SW480 (cell line): ENCODE measurements at regions not wholly inside any gene's neighbourhood (a gene's known extent, or its start where the extent isn't known, plus 50 kb on each side); places are given as distances from the start of the nearest gene placed in this dataset.
A peak's percentile ranks its signal among the peaks of the same experiment; 100 is the strongest.
"Not testable (repeated sequence)": the region's sequence is repeated elsewhere in the genome, so short reads cannot be mapped to it uniquely, and the experiment has no call there.

Experiments used
- DNase-seq: peaks from one replicate; pipeline ENCODE4 v3.0.0-alpha.2; 2016; ENCODE audit warnings: low spot score

DNA sequence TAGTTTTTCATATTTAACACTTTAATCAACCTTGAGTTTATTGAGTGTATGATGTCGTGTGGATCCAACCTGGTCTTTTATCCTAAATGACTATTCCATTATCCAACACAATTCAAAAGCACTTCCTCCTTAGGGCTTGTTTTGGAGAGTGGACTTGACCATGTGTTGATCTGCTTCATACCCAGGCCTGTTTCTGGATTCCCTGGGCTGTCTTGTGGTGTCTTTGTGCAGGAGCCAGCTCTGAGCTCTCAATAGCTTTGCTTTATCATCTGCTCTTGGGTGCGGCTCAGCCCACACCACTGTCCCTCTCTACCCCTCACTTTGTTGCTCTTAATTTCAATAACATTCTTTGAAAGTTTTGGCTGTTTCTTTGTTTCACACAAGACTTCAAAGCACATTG is 70.9 kb upstream of the CHST15 start:
- no peak for DNase-seq

DNA sequence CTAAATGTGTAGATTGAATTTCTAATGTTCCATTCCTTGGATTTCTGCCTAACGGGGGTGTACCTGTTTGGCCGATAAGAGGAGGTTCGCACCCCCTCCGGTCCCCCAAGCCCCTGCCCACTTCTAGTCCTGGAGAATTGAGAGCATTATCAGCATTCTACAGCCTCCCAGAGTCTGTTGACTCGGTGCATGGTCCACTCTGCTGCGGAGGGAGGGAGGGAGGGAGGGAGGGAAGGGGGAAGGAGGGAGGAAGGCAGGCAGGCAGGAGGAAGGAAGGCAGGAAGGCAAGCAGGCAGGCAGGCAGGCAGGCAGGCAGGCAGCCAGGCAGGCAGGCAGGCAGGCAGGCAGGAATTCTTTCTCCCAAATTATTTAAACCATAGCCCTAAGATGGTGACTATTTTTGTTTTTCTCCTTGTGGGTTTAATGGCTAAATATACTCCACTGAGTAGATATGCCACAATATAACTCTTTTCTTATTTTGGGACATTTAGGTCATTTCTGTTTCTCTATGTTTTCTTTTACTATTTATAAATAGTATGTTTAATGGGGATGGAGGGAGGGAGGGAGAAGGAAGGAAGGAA is 69.5 kb upstream of the CHST15 start:
- no peak for DNase-seq

DNA sequence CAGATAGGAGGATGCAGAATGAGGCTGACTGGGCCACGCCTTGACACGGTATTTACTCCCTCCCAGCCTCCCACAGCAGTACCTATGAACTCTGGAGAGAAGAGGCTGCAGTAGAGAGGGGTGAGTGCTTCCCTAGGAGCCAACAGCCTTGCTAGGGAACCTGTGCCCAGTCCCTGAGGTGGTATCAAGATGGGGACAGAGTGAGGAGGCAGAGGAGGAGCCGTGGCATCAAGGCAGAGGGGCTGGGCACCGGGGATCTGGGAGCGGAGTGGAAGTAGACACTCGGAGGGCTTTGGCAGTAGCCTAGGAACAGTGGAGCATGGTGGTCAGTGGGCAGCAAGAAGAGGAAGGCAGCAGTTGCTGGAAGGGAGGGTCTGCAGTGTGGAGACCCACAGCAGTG is 68.7 kb upstream of the CHST15 start:
- DNase-seq, result no peak

DNA sequence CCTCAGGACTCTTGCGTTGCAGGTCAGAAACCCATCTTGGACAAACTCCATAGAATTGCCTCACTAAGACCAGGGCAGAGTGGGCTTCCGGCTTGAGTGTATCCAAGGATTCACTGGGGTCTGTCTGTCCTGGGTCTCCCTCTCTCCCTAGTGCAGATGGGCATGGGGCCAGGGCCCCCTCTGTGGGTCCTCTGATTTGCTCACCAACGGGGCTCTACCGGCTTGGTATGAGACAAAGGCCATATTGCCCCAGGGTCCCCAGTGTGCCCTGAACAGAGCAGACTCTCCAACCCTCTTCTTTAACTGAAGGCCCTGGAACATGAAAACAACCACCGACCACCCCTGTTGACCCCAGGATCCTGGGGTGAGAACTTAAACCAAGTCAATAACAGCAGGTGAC is 68.2 kb upstream of the CHST15 start:
- DNase-seq, result no peak

DNA sequence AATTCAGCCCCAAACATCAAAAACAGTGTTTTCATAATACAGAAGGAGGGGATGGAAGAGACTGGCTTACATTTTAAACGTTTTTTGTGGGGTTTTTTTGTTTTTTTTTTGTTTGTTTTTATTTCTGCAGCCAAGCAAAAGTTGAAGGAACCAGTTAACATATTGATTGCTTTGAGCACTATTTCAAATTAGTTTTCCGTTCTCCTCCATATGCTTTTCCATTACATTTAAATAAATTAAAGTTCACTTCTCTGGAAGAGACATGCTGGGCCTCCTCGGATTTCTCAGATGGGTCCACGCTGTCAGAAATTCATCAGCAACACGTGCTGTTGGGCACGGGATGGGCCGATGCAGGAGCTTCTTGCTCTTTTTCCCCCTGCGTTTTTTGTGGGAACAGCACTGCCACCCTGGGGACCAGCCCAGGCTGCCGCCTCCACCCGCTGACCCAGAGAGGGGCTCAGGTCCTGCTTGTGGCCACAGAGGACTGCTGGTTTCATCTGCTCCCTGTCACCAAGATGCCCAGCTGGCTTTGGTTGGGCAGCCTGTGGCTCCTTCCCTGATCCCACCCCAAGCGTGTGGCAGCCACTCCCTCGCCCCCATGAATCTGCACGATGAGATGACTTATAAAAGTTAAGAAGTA is 67.7 kb upstream of the CHST15 start:
- DNase-seq, result no peak

DNA sequence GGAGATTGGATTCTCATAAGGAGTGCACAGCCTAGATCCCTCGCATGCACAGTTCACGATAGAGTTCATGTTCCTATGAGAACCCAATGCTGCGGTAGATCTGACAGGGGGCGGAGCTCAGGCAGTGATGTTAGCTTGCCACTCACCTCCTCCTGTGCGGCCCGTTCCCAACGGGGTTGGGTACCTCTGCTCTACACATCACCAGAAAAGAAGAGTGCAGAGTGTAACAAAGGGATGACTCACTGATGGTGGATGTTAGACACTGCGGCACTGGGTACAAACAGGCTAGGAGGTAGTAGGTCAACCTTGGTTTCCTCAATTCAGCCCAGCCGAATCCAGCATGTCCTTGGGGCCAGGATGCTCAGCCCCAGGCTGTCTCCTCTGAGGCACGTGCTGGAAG is 66.8 kb upstream of the CHST15 start:
- DNase-seq, result peak; percentile 48

DNA sequence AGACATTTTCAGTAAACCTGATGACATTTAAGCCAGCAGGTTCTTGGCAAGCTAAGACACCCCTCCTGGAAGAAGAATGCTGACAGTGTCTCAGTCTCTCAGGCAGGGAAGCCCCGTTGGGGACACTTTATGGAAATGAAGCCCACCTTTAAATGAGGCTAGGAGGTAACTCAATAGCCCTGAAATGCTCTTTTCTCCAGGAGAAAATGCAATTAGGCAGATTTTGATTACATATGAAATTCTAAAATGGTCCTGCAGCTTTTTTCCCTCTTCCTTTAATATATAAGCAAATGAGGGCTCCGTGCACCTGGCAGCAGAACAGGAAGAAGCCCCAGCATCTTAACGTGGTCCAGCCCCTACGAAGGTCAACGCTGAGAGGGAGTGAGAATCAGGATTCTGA is 65.8 kb upstream of the CHST15 start:
- no peak for DNase-seq

DNA sequence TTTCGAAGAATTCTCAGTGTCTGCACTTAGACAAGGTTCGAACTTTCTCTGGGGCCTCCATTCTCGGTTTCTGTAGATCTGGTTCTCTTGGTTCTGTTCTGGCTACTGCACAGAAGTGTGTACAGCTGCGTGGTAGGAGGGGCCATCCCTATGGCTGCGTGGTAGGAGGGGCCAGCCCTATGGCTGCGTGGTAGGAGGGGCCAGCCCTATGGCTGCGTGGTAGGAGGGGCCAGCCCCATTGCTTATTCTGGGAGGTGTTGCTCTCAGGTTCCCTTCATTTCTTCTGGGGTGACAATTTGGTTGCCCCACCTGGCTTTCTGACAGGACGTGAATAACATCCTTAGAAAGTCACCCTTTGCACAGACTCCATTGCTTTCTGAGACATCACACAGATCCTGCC is 65.2 kb upstream of the CHST15 start:
- no peak for DNase-seq

DNA sequence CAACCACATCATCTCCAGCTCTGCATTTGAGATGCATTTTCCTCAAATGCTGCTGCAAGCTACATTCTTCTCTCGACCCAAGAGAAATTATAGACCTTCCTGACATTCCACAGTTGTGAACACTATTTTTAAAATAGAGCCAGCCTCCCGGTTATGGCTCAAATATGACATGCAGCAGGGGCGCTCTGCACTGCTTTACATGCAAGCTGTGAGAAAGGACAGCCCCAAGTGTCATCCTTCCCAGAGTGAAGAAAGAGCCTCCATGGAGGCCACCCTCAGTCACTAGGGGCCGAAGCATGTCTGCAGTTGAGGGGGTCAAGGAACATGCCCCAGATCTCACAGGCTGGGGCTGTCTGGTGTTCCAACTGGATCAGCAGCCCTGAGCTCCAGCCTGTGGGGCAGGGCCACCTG is 63.9 kb upstream of the CHST15 start:
- no peak for DNase-seq

DNA sequence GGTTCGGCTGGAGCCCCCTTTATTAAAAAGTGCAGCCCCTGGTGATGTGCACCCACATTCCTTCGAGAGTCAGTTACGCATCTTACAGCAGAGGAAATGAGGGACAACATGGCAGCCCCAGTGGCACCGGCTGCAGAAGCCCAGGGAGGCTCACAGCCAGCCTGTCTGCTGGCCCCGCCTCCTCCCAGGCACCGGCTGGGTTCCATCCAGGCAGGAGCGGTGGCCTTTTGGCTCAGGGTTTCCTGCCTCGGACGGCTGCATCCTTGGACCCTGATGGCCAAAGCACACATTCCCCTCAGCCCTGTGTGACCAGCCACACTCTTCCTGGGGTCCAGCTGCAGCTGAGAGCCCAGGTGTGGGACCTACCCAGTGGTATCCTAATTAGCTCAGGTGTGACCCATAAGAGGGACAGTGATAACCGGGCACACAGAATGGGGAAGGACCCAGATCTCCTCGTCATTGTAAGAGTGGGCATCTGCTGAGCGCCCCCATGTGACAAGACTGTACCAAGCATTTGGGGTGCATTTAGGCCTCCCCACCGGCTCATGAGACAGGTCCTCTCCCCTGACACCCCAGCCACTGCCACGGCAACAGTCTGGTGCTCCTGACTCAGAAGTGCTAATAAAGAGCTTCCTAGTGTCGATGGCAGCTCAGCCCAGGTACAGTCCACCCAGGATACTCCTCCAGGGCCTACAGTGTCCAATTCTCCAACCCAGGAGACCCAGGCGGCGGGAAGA is 63.3 kb upstream of the CHST15 start:
- no peak for DNase-seq

DNA sequence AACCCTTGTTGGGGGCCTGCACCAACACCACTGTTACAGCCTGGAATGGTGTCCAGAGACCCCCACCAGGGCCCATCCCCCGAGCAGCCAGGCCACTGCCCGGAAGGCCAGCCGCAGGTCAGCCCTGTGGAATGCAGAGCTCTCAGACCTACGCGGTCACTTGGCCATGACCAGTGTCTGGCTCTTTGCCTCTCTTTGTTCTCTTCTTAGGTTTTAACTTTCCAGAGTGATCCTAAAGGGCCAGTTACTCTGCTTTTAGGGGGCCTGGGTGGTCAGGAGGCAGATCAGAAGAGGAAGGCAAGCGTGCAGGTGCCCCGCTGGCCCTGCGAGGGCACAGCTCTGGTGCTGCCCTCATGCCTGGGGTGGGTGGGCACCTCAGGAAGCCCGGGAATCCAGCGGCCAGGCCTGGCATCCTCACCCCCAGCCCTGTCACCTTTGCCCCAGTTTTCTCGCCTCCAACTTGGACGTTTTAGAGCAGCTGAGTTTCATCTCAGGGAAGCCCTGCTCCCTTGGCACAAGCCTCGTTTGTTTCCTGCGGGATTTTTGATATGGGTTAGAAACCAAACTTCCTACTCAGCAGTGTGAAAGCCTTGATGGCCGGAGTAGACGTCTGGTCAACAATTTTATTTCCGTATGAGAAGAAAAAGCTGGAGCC is 62.5 kb upstream of the CHST15 start:
- DNase-seq, result no peak

DNA sequence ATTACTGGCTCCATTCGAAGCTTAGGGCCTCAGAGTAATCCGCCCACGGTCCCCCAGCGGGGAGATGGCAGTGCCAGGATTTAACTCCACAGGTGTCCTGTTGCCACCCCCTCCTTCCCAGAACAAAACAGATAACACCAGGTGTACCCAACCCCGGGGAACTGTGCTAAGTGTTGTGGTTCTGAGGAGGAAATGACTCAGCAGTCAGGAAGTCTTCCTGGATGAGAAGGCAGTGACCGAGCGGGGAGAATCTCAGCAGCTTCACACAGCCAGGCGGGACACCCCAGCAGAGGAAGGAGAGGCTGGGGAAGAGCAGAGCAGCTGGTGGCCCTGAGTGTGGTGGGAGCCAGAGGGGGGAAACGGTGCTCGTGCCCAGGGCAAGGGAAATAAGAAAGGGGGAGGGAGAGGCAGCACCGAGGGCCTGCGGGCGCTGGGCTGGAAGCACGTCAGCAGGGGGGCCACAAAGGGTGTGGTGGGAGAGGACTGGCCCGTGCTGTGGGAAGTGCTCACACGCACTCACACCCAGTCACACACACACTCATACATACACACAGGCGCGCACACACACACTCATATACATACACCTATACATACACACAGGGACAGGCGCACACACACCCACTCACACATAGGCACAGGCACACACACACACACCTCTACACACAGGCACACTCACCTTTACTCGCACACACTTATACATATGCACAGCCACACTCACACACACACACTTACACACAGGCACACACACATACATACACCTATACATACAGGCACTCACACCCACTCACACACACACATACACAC is 59.8 kb upstream of the CHST15 start:
- DNase-seq, result peak; percentile 99

DNA sequence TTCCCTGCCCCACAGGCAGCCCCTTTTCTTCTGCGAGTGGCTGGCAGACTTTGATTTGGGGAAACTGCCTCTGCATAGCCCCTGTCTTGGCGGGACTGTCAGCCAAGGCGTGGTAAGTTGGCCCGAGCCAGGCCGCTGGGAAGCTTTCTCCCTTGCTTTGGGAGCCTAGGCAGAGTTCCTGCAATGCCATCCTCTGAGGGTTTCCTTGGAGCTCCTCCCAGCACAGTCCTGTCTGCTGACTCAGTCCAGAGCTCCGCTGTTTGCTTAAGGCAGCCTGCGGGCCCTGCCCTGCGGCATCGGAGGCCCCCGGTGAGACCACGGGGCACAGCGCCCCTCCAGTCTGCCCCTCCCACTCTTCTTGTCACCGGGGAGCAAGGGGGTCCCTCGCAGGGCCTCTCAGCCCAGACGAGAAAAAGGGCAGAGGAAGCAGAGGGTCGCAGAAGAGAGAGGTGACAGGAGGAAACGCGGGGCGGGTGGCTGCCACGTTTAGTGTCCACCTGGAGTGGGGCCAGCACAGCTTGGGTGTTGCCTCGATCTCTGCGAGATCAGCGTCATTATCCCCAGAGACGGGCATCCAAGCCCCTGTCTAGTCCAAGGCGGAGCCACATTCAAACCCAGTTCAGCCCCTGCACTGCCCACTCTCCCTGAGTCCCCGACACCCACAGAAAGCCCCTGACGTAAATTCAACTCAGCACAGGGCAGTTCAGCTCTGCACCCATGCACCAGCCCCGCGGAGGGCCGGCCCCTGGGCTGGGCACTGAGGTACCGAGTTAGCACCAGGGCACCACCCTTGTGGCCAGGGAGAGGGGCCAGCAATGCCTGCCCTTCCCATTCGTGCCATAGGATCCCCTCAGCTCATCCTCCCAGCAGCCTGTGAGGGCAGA is 59.0 kb upstream of the CHST15 start:
- DNase-seq, result peak; percentile 89

DNA sequence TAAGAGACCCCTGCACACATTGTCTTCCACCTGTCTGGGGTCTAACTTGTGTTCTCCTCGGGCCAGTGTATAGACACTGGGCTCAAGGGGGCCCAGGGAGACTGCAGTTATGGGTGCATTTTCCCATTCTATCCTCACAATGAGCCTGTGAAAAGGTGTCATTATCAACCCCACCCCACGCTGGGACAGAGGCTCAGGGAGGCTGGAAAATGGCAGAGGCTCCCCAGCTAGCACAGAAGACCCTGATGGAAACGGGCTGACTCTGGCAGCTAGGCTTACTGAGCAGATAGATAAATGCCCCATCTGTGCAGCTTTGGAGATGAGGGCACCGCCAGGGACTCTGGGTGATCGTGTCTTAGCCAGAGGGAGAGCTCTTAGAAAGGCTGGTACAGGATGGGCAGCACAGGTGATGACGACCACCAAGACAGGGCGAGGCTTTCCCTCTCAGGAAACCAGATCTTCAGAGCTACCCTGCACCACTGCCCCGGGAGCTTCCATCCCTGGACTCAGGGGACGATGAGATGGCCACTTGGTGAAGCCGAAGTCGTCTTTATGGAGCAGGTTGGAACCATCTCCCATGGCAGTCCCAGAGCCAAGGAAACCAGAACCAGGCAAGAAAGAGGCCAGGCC is 58.2 kb upstream of the CHST15 start:
- no peak for DNase-seq

DNA sequence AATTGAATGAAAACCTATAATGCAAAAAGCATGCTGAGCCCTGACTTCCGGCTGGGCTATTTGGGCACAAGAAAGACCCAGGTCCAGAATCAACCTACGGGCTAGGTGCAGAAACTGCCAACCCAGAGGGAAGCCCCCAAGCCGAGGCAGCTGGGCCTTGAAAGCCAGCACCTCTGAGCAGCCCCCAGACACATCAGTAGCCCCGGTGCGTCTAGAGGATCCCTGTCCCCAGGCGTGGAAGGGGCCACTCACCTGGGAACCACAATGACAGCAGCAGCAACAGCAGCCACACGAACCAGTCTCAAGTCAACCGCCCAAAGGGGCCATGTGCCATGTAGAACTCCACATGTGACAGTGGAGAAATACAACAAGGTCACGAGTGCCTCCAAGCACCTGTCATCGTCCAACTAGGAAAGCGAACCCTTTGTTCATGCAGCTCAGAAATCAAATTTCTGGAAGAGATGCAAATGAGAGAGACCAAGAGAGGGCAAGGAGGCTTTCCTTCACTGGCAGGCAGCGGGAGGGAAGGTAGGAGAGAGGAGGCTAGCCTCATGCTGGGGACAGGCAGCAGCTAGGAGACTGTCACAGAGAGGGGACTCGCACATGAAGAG is 57.5 kb upstream of the CHST15 start:
- DNase-seq, result no peak

DNA sequence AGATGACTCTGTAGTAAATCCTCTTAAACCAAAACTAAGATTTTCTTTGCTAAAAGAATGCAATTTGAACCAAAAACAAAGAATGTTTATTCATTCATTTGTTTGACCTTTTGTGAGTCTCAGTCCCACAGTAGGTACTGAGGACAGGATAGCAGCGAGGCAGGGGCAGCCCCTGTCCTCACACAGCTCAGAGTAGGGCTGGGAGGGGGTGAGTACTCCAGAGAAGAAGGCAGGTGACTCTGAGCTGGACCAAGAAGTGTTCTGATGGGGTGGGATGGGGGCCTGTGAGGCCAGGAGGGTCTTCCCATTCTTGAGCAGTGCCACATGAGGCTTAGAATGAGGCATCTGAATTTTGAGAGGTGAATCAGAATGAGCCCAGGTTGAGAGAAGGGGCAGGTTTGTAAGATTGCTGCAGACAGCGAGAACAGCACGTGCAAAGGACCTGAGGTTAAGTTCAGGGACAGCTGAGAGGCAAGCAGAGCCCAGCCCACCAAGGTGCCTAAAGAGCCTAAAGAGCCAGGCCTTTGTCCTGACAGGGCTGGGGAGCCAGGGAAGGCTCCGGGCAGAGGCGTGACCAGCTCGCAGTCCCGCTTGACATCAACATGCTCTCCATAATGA is 56.9 kb upstream of the CHST15 start:
- no peak for DNase-seq

DNA sequence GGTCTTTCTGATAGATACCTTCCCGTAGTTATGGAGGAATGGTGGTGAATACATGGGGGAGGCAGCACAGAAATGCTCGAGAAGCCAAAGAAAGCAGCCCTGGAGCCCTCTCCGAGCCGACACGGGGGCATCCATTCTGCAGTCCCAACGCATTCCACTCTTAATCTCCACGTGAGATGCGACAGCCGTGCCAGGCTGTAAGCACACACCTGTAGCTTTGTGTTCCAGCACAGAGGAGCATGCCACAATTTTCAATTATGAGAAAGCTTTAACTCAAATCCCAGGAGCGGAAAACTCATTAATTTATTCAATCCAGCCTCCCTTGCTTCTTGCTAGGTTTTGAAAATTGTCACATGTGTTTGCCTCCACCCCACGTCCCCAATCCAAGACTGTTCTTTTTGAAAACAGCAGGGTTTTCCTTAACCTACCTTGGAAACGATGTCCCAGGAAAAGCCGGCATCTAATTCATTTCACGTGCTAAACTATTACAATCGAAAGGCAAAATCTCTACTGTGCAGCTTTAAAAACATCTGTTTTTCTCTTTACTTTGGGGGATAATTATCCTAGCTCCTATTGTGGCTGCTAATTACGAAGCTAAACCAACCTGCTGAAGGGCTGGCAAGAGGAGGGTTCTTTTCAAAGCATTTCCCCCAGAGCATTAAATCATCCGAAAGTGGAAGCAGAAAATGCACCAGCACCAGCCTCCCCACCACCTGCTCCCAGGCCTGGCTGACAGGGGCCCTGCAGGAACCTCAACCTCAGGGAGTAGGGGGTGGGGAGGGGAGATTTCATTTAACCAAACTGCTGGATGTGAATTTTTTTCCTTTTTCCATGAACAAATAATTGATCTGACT is 56.0 kb upstream of the CHST15 start:
- DNase-seq, result no peak

DNA sequence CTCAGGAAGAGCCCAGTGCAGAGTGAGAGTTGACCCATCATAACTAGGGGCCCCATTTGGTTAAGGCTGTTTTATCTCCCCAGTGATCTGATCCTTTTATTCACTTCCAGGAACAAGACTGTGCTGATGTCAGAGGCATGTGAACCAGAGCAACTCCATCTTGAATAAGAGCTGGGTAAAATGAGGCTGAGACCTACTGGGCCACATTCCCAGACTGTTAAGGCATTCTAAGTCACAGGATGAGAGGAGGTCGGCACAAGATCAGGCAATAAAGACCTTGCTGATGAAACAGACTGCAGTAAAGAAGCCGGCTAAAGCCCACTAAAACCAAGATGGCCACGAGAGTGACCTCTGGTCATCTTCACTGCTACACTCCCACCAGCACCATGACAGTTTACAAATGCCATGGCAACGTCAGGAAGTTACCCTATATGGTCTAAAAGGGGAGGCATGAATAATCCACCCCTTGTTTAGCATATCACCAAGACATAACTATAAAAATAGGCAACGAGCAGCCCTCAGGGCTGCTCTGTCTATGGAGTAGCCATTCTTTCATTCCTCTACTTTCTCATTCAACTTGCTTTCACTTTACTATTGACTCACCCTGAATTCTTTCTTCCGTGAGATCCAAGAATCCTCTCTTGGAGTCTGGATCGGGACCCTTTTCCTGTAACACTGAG is 55.3 kb upstream of the CHST15 start:
- DNase-seq, result not testable (repeated sequence)
